ENCODE measurements at regions not wholly inside any gene's neighbourhood (a gene's known extent, or its start where the extent isn't known, plus 50 kb on each side); places are given as distances from the start of the nearest gene placed in this dataset.

DNA sequence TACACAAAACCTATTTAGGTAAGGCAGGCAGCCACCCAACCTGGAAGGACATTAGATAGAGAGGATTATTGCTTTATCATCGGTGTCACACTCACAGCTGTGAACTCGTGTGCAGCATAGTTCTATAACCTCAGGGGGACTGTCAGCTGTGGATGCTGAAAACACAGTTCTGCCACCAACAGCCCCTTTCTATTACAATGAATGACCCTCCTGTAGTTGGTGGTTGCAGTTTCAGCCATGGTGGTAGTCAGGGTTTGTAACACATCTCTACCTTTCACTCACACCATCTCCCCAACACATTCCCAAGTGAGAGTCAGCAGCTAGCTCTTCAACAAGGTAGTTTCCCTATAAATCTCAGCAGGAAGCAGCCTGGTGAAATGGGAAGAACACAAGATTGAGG is 136.8 kb downstream of the ZC3H11B start:
- no peak overlapping the region for H3K27ac ChIP-seq (ENCODE audit: low read depth, low read length)
- TF ChIP-seq, protein P1, sequence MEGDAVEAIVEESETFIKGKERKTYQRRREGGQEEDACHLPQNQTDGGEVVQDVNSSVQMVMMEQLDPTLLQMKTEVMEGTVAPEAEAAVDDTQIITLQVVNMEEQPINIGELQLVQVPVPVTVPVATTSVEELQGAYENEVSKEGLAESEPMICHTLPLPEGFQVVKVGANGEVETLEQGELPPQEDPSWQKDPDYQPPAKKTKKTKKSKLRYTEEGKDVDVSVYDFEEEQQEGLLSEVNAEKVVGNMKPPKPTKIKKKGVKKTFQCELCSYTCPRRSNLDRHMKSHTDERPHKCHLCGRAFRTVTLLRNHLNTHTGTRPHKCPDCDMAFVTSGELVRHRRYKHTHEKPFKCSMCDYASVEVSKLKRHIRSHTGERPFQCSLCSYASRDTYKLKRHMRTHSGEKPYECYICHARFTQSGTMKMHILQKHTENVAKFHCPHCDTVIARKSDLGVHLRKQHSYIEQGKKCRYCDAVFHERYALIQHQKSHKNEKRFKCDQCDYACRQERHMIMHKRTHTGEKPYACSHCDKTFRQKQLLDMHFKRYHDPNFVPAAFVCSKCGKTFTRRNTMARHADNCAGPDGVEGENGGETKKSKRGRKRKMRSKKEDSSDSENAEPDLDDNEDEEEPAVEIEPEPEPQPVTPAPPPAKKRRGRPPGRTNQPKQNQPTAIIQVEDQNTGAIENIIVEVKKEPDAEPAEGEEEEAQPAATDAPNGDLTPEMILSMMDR (conservative IDR thresholded peaks at IDR 0.05), result no peak
- no peaks in the 10 kb centered on the region for H3K27me3 ChIP-seq (ENCODE audit: control insufficient read depth, insufficient read depth, low read length, poor library complexity, severe bottlenecking)
- H3K4me1 ChIP-seq (ENCODE audit: control insufficient read depth, insufficient read depth, low read length), result no peaks in the 10 kb centered on the region
- Mint-ChIP-seq H3K36me3 (ENCODE audit: low read depth) (no peaks in the 10 kb centered on the region), H3K4me1 (peaks cover 6% of the 10 kb centered on the region), H3K27me3 (ENCODE audit: insufficient read depth) (no peaks in the 10 kb centered on the region), H3K9me3 (no peaks in the 10 kb centered on the region), H3K27ac (no peak overlapping the region), H3K4me3 (no peak overlapping the region)
- no peak overlapping the region for H3K4me3 ChIP-seq (ENCODE audit: low read length)
- no peaks in the 10 kb centered on the region for H3K9me3 ChIP-seq (ENCODE audit: control insufficient read depth, low read length)
- no peak overlapping the region for H3K9ac ChIP-seq (ENCODE audit: extremely low read depth, low read length, poor library complexity, severe bottlenecking)
- H3K36me3 ChIP-seq (ENCODE audit: control insufficient read depth, insufficient read depth, low read length), result no peaks in the 10 kb centered on the region
- DNase-seq, result no peak
- WGBS, 2 experiments (ENCODE audit: insufficient coverage in 1 of 2, insufficient read length in 1 of 2), result 90% methylated on average over 2 of the region's 2 CpGs; no CpG with 5 or more reads in 1 of the 2 experiments

DNA sequence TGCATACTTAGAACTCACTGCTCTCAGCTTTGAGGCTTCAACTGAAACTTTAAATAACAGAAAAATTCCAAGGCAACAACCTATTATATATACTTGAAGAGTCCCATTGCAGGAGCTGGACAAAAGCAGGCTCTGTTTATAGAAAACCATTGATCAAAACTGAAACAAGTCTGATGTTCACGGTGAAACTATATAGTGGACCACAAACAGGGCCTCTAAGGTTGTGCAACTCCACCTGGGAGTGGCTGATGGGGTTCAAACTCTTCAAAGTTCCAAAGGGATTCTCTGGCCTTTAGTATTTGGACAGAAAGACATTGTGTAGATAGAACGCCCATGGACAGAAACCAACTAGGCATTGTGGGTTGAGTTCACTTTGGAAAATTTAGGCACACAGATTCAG is 140.3 kb downstream of the ZC3H11B start:
- Mint-ChIP-seq H3K9me3 (no peaks in the 10 kb centered on the region), H3K27me3 (ENCODE audit: insufficient read depth) (no peaks in the 10 kb centered on the region), H3K27ac (no peak overlapping the region), H3K4me1 (no peaks in the 10 kb centered on the region), H3K4me3 (no peak overlapping the region), H3K36me3 (ENCODE audit: low read depth) (no peaks in the 10 kb centered on the region)
- no peak for DNase-seq
- Histone ChIP-seq H3K4me3 (ENCODE audit: low read length) (no peak overlapping the region), H3K27ac (ENCODE audit: low read depth, low read length) (no peak overlapping the region), H3K9ac (ENCODE audit: extremely low read depth, low read length, poor library complexity, severe bottlenecking) (no peak overlapping the region), H3K9me3 (ENCODE audit: control insufficient read depth, low read length) (no peaks in the 10 kb centered on the region), H3K36me3 (ENCODE audit: control insufficient read depth, insufficient read depth, low read length) (no peaks in the 10 kb centered on the region), H3K4me1 (ENCODE audit: control insufficient read depth, insufficient read depth, low read length) (no peaks in the 10 kb centered on the region), H3K27me3 (ENCODE audit: control insufficient read depth, insufficient read depth, low read length, poor library complexity, severe bottlenecking) (no peaks in the 10 kb centered on the region)
- WGBS, 2 experiments (ENCODE audit: insufficient coverage in 1 of 2, insufficient read length in 1 of 2), result 88 to 90% methylated on average over 2 of the region's 2 CpGs
- TF ChIP-seq, protein P1 (conservative IDR thresholded peaks at IDR 0.05), result no peak

DNA sequence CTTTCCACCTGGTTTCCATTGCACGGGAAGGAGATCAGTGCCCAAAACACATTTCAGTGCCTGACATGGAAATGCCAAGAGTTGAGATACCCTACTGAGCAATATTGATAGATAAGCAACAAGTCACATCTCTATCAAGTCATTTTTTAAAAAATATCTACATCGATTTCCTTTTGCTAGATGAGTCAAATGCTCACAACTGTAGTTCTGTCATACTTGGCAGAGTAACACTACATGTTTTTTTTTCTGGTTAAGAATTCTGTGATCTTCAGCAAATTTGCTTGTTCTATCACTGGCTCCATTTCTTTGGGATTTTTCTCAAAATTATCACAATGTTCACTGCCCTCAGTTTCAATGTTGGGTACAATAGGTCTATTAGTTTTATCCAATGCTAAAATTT is 145.4 kb downstream of the ZC3H11B start:
- Histone ChIP-seq H3K9ac (ENCODE audit: extremely low read depth, low read length, poor library complexity, severe bottlenecking) (no peak overlapping the region), H3K36me3 (ENCODE audit: control insufficient read depth, insufficient read depth, low read length) (no peaks in the 10 kb centered on the region), H3K9me3 (ENCODE audit: control insufficient read depth, low read length) (no peaks in the 10 kb centered on the region), H3K4me3 (ENCODE audit: low read length) (no peak overlapping the region), H3K27me3 (ENCODE audit: control insufficient read depth, insufficient read depth, low read length, poor library complexity, severe bottlenecking) (no peaks in the 10 kb centered on the region), H3K27ac (ENCODE audit: low read depth, low read length) (no peak overlapping the region), H3K4me1 (ENCODE audit: control insufficient read depth, insufficient read depth, low read length) (no peaks in the 10 kb centered on the region)
- no peaks in the 10 kb centered on the region for H3K9me3 Mint-ChIP-seq
- no peaks in the 10 kb centered on the region for H3K27me3 Mint-ChIP-seq (ENCODE audit: insufficient read depth)
- no peaks in the 10 kb centered on the region for H3K4me1 Mint-ChIP-seq
- no peak for DNase-seq
- no peaks in the 10 kb centered on the region for H3K36me3 Mint-ChIP-seq (ENCODE audit: low read depth)
- WGBS, 2 experiments (ENCODE audit: insufficient coverage in 1 of 2, insufficient read length in 1 of 2), result 86 to 100% methylated on average over 1 to 2 of the region's 2 CpGs
- no peak overlapping the region for H3K27ac Mint-ChIP-seq
- TF ChIP-seq, protein P1 (conservative IDR thresholded peaks at IDR 0.05), result no peak
- H3K4me3 Mint-ChIP-seq, result no peak overlapping the region
